ENCODE measurements at regions not wholly inside any gene's neighbourhood (a gene's known extent, or its start where the extent isn't known, plus 50 kb on each side); places are given as distances from the start of the nearest gene placed in this dataset.
"Not testable (repeated sequence)": the region's sequence is repeated elsewhere in the genome, so short reads cannot be mapped to it uniquely, and the experiment has no call there.

DNA sequence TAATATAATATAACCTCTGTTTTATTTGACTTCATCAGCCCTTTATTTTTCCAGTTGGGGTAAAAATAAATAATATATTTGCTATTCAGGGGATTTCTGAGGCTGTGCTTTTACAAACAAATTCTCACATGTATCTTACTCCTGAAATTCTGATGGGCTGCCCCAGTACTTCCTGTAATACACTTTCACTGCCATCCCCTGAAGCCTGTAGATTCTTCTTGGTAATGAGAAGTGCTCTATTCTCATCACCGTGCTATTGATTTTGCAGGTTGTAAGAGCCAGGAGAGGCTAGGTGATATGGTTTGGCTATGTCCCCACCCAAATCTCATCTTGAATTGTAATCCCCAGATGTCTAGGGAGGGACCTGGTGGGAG, 91.9 kb upstream of the CEP78 start:
- no peaks in the 10 kb centered on the region for H3K4me1 ChIP-seq
- no peaks in the 10 kb centered on the region for H3K36me3 ChIP-seq
- H3K27me3 ChIP-seq = no peaks in the 10 kb centered on the region
- TF ChIP-seq, protein P1, sequence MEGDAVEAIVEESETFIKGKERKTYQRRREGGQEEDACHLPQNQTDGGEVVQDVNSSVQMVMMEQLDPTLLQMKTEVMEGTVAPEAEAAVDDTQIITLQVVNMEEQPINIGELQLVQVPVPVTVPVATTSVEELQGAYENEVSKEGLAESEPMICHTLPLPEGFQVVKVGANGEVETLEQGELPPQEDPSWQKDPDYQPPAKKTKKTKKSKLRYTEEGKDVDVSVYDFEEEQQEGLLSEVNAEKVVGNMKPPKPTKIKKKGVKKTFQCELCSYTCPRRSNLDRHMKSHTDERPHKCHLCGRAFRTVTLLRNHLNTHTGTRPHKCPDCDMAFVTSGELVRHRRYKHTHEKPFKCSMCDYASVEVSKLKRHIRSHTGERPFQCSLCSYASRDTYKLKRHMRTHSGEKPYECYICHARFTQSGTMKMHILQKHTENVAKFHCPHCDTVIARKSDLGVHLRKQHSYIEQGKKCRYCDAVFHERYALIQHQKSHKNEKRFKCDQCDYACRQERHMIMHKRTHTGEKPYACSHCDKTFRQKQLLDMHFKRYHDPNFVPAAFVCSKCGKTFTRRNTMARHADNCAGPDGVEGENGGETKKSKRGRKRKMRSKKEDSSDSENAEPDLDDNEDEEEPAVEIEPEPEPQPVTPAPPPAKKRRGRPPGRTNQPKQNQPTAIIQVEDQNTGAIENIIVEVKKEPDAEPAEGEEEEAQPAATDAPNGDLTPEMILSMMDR (IDR thresholded peaks at IDR 0.05) = no peak
- no peak overlapping the region for H3K4me3 ChIP-seq
- H3K9me3 ChIP-seq = peaks cover 0 to 7% of the 10 kb centered on the region in 2 donors
- H3K27ac ChIP-seq = no peak overlapping the region
- intact Hi-C loops (cut with DNase I) = no loop called here
- no peak for DNase-seq (ENCODE audit: low spot score in 2 of 2)

- DNase-seq (ENCODE audit: low spot score in 2 of 2) = no peak
- Histone ChIP-seq H3K4me3 (no peak overlapping the region), H3K9me3 (peaks cover 0 to 7% of the 10 kb centered on the region in 2 donors), H3K27ac (no peak overlapping the region), H3K4me1 (no peaks in the 10 kb centered on the region), H3K27me3 (no peaks in the 10 kb centered on the region), H3K36me3 (no peaks in the 10 kb centered on the region)
- TF ChIP-seq, protein P1 (IDR thresholded peaks at IDR 0.05) = no peak
- intact Hi-C loops (cut with DNase I) = no loop called here
Observed at GRCh38 chr9:78143281-78144007, 92.4 kb upstream of the CEP78 start.

DNA sequence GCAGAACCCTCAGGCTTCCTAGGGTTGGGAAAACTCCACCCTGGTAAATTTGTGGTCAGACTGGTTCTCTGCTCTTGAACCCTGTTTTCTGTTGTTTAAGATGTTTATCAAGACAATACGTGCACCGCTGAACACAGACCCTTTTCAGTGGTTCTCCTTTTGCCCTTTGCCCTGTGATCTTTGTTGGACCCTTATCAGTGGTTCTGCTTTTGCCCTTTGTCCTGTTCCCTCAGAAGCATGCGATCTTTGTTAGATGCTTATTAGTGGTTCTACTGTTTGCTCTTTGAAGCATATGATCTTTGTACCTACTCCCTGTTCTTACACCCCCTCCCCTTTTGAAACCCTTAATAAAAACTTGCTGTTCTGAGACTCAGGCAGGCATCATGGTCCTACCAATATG, 93.6 kb upstream of the CEP78 start:
- H3K36me3 ChIP-seq; H3K4me3 ChIP-seq; H3K4me1 ChIP-seq; H3K27me3 ChIP-seq; H3K27ac ChIP-seq; H3K9me3 ChIP-seq; intact Hi-C loops (cut with DNase I); DNase-seq (ENCODE audit: low spot score in 2 of 2): not testable (repeated sequence)

DNA sequence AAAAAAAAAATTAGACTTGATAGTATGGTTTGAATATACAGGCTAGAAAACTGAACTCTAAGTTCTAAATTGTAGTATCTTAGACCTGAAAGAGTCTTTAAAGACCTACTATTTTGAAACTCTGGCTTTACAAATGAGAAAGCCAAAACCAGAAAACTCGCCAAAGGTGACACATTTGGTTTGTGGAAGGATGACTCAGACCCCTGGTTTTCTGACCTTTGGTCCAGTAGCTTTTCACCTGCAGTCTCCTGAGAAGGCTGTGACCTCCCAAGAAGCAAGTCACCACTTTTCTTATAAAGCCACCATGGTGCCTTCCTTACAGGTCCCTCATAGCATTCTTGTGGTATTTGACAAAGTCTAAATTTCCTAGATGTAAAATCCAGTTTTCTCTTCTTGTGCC, 102.1 kb upstream of the CEP78 start:
- TF ChIP-seq, protein P1 (IDR thresholded peaks at IDR 0.05) = no peak
- Histone ChIP-seq H3K27ac (no peak overlapping the region), H3K36me3 (no peaks in the 10 kb centered on the region), H3K4me3 (no peak overlapping the region), H3K4me1 (peaks cover 0 to 4% of the 10 kb centered on the region in 2 donors), H3K27me3 (no peaks in the 10 kb centered on the region), H3K9me3 (no peaks in the 10 kb centered on the region)
- intact Hi-C loops (cut with DNase I) = no loop called here
- DNase-seq (ENCODE audit: low spot score in 2 of 2) = no peak

DNA sequence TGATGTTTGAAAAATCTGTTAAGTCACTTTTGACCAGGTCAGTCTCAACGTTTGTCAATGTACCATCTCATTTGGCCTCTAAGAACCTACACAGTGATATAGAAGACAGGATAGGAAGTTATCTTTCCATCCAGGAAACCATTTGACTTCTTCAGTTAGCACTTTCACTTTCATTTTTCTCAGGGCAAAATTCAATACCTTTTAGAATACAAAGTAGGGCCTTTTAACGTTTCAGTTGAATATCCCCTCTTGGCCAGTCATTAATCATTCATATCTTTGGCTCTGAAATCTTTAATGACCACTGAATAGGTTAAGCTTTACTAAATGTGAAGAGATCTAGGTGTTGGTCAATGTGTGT, 101.1 kb upstream of the GNAQ start:
- Histone ChIP-seq H3K36me3 (no peaks in the 10 kb centered on the region), H3K27me3 (no peaks in the 10 kb centered on the region), H3K4me1 (peaks cover 0 to 4% of the 10 kb centered on the region in 2 donors), H3K4me3 (peak overlapping the region; percentile 39 to 47), H3K27ac (no peak overlapping the region), H3K9me3 (no peaks in the 10 kb centered on the region)
- intact Hi-C loops (cut with DNase I) = no loop called here
- DNase-seq (ENCODE audit: low spot score in 2 of 2) = no peak
- TF ChIP-seq, protein P1 (IDR thresholded peaks at IDR 0.05) = no peak

DNA sequence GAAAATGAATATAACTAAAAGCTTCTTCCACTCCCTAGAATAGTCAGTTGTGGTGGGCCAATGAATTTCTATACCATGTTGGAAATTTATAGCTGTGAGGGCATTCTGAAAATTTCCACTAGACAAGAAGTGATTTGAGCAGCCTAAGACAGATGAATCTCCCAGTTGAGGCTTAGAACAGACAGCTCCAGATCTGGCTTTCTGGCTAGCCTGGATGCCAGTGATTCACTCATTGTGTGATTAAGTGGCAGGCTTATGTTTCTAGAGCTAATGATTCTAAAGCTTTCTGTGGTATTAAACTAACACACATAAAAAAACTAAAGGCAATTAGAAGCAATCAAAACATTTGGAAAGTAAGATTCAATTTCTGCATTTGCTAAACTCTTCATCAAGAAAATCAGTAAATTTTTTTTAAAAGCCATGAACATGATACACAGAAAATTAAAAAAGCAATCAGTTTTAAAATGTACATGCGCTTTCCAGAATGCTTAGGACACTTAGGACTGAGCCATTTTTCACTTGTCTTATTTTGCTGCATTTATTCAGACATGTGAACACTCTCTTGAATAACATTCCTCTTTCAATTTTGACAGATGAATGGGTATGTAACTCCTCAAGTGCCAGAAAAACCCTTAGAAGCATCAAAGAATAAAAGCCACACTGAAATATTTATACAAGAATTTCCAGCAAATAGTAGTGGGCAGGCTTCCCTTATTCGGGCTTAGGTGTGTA, 100.5 kb upstream of the GNAQ start:
- peaks cover 0 to 4% of the 10 kb centered on the region in 2 donors for H3K4me1 ChIP-seq
- H3K9me3 ChIP-seq = no peaks in the 10 kb centered on the region
- no peak overlapping the region for H3K27ac ChIP-seq
- H3K27me3 ChIP-seq = no peaks in the 10 kb centered on the region
- intact Hi-C loops (cut with DNase I) = no loop called here
- TF ChIP-seq, protein P1 (IDR thresholded peaks at IDR 0.05) = no peak
- no peaks in the 10 kb centered on the region for H3K36me3 ChIP-seq
- H3K4me3 ChIP-seq = peak overlapping the region; percentile 39 to 47
- DNase-seq (ENCODE audit: low spot score in 2 of 2) = no peak
